Fibroblast of gingiva (primary cell): ENCODE measurements at regions not wholly inside any gene's neighbourhood (a gene's known extent, or its start where the extent isn't known, plus 50 kb on each side); places are given as distances from the start of the nearest gene placed in this dataset.
"Not testable (repeated sequence)": the region's sequence is repeated elsewhere in the genome, so short reads cannot be mapped to it uniquely, and the experiment has no call there.

Source experiments
- DNase-seq: peaks from one replicate; pipeline ENCODE4 v3.0.0-alpha.2; 2011; ENCODE audit warnings: low read depth

GRCh38 chr14:52202151-52202550 lies 65.3 kb upstream of the PTGDR start:
- no peak for DNase-seq

- no peak for DNase-seq
Measured at GRCh38 chr14:52190337-52190931, 77.1 kb upstream of the PTGDR start.

GRCh38 chr14:52189325-52189724 lies 78.2 kb upstream of the PTGDR start:
- DNase-seq: peak; percentile 14

- DNase-seq: no peak
Measured at GRCh38 chr14:52188381-52188780, 79.1 kb upstream of the PTGDR start.

GRCh38 chr14:52185178-52185577 lies 82.3 kb upstream of the PTGDR start:
- DNase-seq: no peak

GRCh38 chr14:52182853-52183252 lies 84.6 kb upstream of the PTGDR start:
- no peak for DNase-seq

GRCh38 chr14:52179141-52179790 lies 88.2 kb upstream of the PTGDR start:
- DNase-seq: no peak

- DNase-seq: no peak
Measured at GRCh38 chr14:52175982-52176502, 91.5 kb upstream of the PTGDR start.

GRCh38 chr14:52171932-52172331 lies 95.6 kb upstream of the PTGDR start:
- not testable (repeated sequence) for DNase-seq

- no peak for DNase-seq
Measured at GRCh38 chr14:52166822-52167221, 98.0 kb upstream of the NID2 start.

GRCh38 chr14:52155651-52156213 lies 86.9 kb upstream of the NID2 start:
- DNase-seq: no peak

- DNase-seq: no peak
Measured at GRCh38 chr14:52154992-52155650, 86.3 kb upstream of the NID2 start.

- DNase-seq: no peak
Measured at GRCh38 chr14:52153939-52154338, 85.1 kb upstream of the NID2 start.

GRCh38 chr14:52150162-52150561 lies 81.3 kb upstream of the NID2 start:
- no peak for DNase-seq

GRCh38 chr14:52148371-52148770 lies 79.5 kb upstream of the NID2 start:
- DNase-seq: no peak

GRCh38 chr14:52146504-52146903 lies 77.6 kb upstream of the NID2 start:
- DNase-seq: peak; percentile 14

- not testable (repeated sequence) for DNase-seq
Measured at GRCh38 chr14:52144099-52144498, 75.2 kb upstream of the NID2 start.

- no peak for DNase-seq
Measured at GRCh38 chr14:52142504-52142903, 73.6 kb upstream of the NID2 start.

- peak; percentile 89 for DNase-seq
Measured at GRCh38 chr14:52131640-52132320, 62.9 kb upstream of the NID2 start.

- DNase-seq: no peak
Measured at GRCh38 chr14:52129721-52130120, 60.9 kb upstream of the NID2 start.

- DNase-seq: no peak
Measured at GRCh38 chr14:52125885-52126284, 57.0 kb upstream of the NID2 start.
